Tibial nerve (tissue), 4 donors: ENCODE measurements at regions not wholly inside any gene's neighbourhood (a gene's known extent, or its start where the extent isn't known, plus 50 kb on each side); places are given as distances from the start of the nearest gene placed in this dataset.

Experiments used
- EP300 ChIP-seq, 2 donors: sonication (generic); formaldehyde crosslinking; IDR thresholded peaks; one replicate each; pipeline ENCODE4 v1.6.1; 2017; ENCODE audit warnings: antibody characterized with exemption in 2 of 2, mild to moderate bottlenecking in 1 of 2
- POLR2A ChIP-seq, 2 donors: fragments of 450-650 bp; IDR thresholded peaks; one replicate each; pipeline ENCODE4 v1.6.1; 2017; ENCODE audit warnings: antibody characterized with exemption in 2 of 2, mild to moderate bottlenecking in 2 of 2, moderate library complexity in 2 of 2
- TF ChIP-seq, protein P1 (sequence below), 5 experiments: fragments of 200-600 bp in 3 of 5; fragments of 450-650 bp in 2 of 5; sonication (generic) in 3 of 5; IDR thresholded peaks; one replicate each; pipeline ENCODE4 v1.5.1; 2016 to 2019; ENCODE audit warnings: antibody characterized with exemption in 5 of 5, mild to moderate bottlenecking in 3 of 5, moderate library complexity in 2 of 5

DNA sequence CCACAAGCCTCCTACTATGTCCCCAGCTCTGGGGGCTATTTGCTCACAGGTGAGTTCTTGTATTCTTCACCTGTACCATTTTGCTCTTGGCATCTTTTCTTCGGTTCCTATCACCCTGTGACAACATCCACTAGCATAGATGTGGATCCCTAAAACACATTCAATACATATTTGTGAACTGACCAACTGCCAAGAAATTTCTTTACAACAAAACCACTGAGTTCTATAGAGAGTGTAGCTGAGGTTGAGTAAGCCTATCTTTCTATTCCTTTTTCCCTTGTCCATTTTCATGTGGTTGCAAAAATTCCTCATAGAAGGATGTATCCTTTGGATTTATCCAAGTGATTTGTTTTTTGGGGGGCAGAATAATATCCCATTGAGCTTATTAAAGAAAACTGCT lies 192.7 kb upstream of the ITGA4 start:
- TF ChIP-seq, protein P1, sequence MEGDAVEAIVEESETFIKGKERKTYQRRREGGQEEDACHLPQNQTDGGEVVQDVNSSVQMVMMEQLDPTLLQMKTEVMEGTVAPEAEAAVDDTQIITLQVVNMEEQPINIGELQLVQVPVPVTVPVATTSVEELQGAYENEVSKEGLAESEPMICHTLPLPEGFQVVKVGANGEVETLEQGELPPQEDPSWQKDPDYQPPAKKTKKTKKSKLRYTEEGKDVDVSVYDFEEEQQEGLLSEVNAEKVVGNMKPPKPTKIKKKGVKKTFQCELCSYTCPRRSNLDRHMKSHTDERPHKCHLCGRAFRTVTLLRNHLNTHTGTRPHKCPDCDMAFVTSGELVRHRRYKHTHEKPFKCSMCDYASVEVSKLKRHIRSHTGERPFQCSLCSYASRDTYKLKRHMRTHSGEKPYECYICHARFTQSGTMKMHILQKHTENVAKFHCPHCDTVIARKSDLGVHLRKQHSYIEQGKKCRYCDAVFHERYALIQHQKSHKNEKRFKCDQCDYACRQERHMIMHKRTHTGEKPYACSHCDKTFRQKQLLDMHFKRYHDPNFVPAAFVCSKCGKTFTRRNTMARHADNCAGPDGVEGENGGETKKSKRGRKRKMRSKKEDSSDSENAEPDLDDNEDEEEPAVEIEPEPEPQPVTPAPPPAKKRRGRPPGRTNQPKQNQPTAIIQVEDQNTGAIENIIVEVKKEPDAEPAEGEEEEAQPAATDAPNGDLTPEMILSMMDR (IDR thresholded peaks at IDR 0.05), result no peak
- TF ChIP-seq POLR2A (IDR thresholded peaks at IDR 0.05), result no peak
- TF ChIP-seq EP300 (IDR thresholded peaks at IDR 0.05), result no peak
